Spleen (tissue), 11 donors: ENCODE measurements at regions not wholly inside any gene's neighbourhood (a gene's known extent, or its start where the extent isn't known, plus 50 kb on each side); places are given as distances from the start of the nearest gene placed in this dataset.

Source experiments
- DNase-seq: peaks from one replicate; pipeline ENCODE4 v3.0.0-alpha.2; 2020
- H3K27ac ChIP-seq, 8 donors: fragments of 200-600 bp; sonication (generic) in 7 of 8; 1 replicate in 4 of 8; 2 replicates in 4 of 8; pipeline versions ENCODE4 v1.5.0 to v1.8.0; 2016 to 2021; ENCODE audit warnings: inconsistent platforms in 4 of 8, mild to moderate bottlenecking in 4 of 8, moderate library complexity in 1 of 8
- H3K27me3 ChIP-seq, 7 donors: fragments of 200-600 bp; sonication (generic) in 6 of 7; replicated peaks in 1 of 7; 1 replicate in 4 of 7; 2 replicates in 3 of 7; pipeline versions ENCODE4 v1.5.0 to v1.8.0; 2016 to 2021; ENCODE audit warnings: inconsistent platforms in 3 of 7, mild to moderate bottlenecking in 1 of 7
- H3K36me3 ChIP-seq, 6 donors: fragments of 200-600 bp; sonication (generic) in 5 of 6; 1 replicate in 4 of 6; 2 replicates in 2 of 6; pipeline versions ENCODE4 v1.5.0 to v1.8.0; 2016 to 2021; ENCODE audit warnings: inconsistent platforms in 2 of 6
- H3K4me1 ChIP-seq, 6 donors: fragments of 200-600 bp; sonication (generic) in 5 of 6; 1 replicate in 3 of 6; 2 replicates in 3 of 6; pipeline versions ENCODE4 v1.5.0 to v1.8.0; 2016 to 2021; ENCODE audit warnings: inconsistent platforms in 3 of 6
- H3K4me3 ChIP-seq, 8 donors: fragments of 200-600 bp; sonication (generic) in 7 of 8; 1 replicate in 4 of 8; 2 replicates in 4 of 8; pipeline versions ENCODE4 v1.5.0 to v1.8.0; 2016 to 2021; ENCODE audit warnings: inconsistent platforms in 4 of 8, mild to moderate bottlenecking in 4 of 8, moderate library complexity in 2 of 8
- H3K9me3 ChIP-seq, 8 donors: fragments of 200-600 bp; sonication (generic) in 7 of 8; 1 replicate in 4 of 8; 2 replicates in 4 of 8; pipeline versions ENCODE4 v1.5.0 to v1.8.0; 2016 to 2021; ENCODE audit warnings: inconsistent platforms in 4 of 8
- CTCF ChIP-seq, 11 experiments: fragments of 200-600 bp in 7 of 11; fragments of 450-650 bp in 4 of 11; sonication (generic) in 4 of 11; IDR thresholded peaks in 8 of 11; conservative IDR thresholded peaks in 3 of 11; 1 replicate in 7 of 11; 2 replicates in 4 of 11; pipeline versions ENCODE4 v1.4.0 to v1.8.0; 2016 to 2021; ENCODE audit warnings: antibody characterized with exemption in 11 of 11, inconsistent platforms in 4 of 11, mild to moderate bottlenecking in 1 of 11
- POLR2A ChIP-seq, 3 donors: fragments of 450-650 bp; IDR thresholded peaks; one replicate each; pipeline ENCODE4 v1.5.1; 2017; ENCODE audit warnings: antibody characterized with exemption in 3 of 3, mild to moderate bottlenecking in 1 of 3
- POLR2AphosphoS5 ChIP-seq, 3 donors: sonication (generic); formaldehyde crosslinking; IDR thresholded peaks; one replicate each; pipeline ENCODE4 v1.5.1; 2017; ENCODE audit warnings: antibody characterized with exemption in 3 of 3
- WGBS, 5 donors: extraction: QIAGEN DNeasy Blood & Tissue Kit in 3 of 5; methylation state at CpG; one replicate each; pipeline versions ENCODE4 v1.1.5 to v1.1.7; 2013 to 2018; 5-methylcytosine and 5-hydroxymethylcytosine counted together
- intact Hi-C: fragments of 100-400 bp; cut with DNase I; formaldehyde crosslinking; loops from one replicate; pipeline ENCODE4 v1.15.0; 2023; ENCODE audit warnings: low total_unique reads
- donor health status: healthy with polysubstance abuse.
- donor health status: DM: no; HTN: no; CAD: no; lungs with moderate emphysema.
- donor health status: DM: no; HTN: no; CAD: no.
- donor health status: Bipolar disorder and iron deficiency.
- donor health status: healthy.
- donor health status: DM: no; HTN: no; CAD: no.
- donor health status: DM: yes; HTN: yes; CAD: no.

DNA sequence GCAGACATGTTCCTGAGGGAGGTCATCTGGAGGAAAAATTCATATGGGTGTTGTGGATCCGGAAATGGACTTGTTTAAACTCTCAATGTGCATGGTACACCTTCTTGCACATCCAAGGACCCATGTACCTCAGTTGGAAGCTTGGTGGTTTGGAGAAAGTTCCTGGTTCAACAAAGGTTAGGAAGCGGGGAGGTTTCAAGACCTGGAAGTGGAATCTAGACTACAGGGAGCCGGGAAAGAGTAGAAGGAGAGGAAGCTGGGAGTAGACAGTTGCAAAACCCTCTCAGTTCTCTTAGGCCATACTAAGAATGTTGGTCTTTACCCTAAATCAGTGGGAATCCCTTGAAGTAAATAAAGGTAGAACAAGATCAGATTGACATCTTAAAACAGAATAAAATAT lies 209.8 kb upstream of the SPOPL start:
- H3K27ac ChIP-seq = no peak overlapping the region
- no peak for DNase-seq
- intact Hi-C loops = no loop called here

GRCh38 chr2:138293045-138293444 lies 208.5 kb upstream of the SPOPL start:
- H3K4me1 ChIP-seq = no peaks in the 10 kb centered on the region
- TF ChIP-seq POLR2AphosphoS5 (IDR thresholded peaks at IDR 0.05) = no peak
- no peak for TF ChIP-seq CTCF (IDR thresholded peaks at IDR 0.05 in 8 of 11, conservative IDR thresholded peaks at IDR 0.05 in 3 of 11)
- no peak for TF ChIP-seq POLR2A (IDR thresholded peaks at IDR 0.05)
- intact Hi-C loops = no loop called here
- H3K27me3 ChIP-seq = no peaks in the 10 kb centered on the region
- 85 to 94% (median 89%) methylated on average over 3 of the region's 3 CpGs for WGBS, 5 donors
- no peaks in the 10 kb centered on the region for H3K36me3 ChIP-seq
- H3K9me3 ChIP-seq = peaks cover 0 to 11% (median 2%) of the 10 kb centered on the region in 8 donors
- no peak overlapping the region for H3K27ac ChIP-seq
- no peak for DNase-seq
- H3K4me3 ChIP-seq = no peak overlapping the region

More for the DNA sequence above, 209.8 kb upstream of the SPOPL start:
- no peaks in the 10 kb centered on the region for H3K4me1 ChIP-seq
- H3K36me3 ChIP-seq = no peaks in the 10 kb centered on the region
- H3K4me3 ChIP-seq = no peak overlapping the region
- no peaks in the 10 kb centered on the region for H3K27me3 ChIP-seq
- TF ChIP-seq POLR2AphosphoS5 (IDR thresholded peaks at IDR 0.05) (no peak), POLR2A (IDR thresholded peaks at IDR 0.05) (no peak), CTCF (IDR thresholded peaks at IDR 0.05 in 8 of 11, conservative IDR thresholded peaks at IDR 0.05 in 3 of 11) (no peak)
- peaks cover 0 to 18% (median 5%) of the 10 kb centered on the region in 8 donors for H3K9me3 ChIP-seq
- 87 to 93% (median 89%) methylated on average over 3 of the region's 3 CpGs for WGBS, 5 donors

DNA sequence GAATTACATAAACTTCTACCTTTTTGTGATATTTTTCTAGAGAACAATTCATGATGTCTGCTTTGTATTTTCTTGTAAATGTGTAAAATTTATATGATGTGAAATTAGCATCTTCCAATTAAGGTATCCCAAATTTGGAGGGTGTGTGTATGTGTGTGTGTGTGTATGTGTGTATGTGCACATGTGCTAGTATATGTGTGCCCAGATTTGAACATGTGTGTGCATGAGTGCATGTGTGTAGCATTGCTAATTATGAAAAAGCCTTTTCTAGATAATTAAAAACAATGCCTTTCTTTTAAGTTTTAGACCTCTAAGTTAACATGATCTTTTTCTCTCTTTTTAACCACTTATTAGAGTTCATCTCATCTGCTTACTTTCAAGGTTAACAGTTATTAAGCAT lies 208.0 kb upstream of the SPOPL start:
- intact Hi-C loops = no loop called here
- Histone ChIP-seq H3K4me3 (no peak overlapping the region), H3K27me3 (no peaks in the 10 kb centered on the region), H3K27ac (no peak overlapping the region), H3K36me3 (no peaks in the 10 kb centered on the region), H3K4me1 (no peaks in the 10 kb centered on the region), H3K9me3 (peaks cover 0 to 10% (median 1%) of the 10 kb centered on the region in 8 donors)
- TF ChIP-seq POLR2AphosphoS5 (IDR thresholded peaks at IDR 0.05) = no peak
- TF ChIP-seq POLR2A (IDR thresholded peaks at IDR 0.05) = no peak
- TF ChIP-seq CTCF (IDR thresholded peaks at IDR 0.05 in 8 of 11, conservative IDR thresholded peaks at IDR 0.05 in 3 of 11) = no peak
- DNase-seq = no peak

GRCh38 chr2:138294451-138294850 lies 207.1 kb upstream of the SPOPL start:
- H3K4me3 ChIP-seq = no peak overlapping the region
- H3K27me3 ChIP-seq = no peaks in the 10 kb centered on the region
- DNase-seq = no peak
- H3K27ac ChIP-seq = no peak overlapping the region
- no peaks in the 10 kb centered on the region for H3K4me1 ChIP-seq
- no peaks in the 10 kb centered on the region for H3K36me3 ChIP-seq
- H3K9me3 ChIP-seq = peaks cover 0 to 4% (median 0%) of the 10 kb centered on the region in 8 donors
- intact Hi-C loops = no loop called here
- TF ChIP-seq CTCF (IDR thresholded peaks at IDR 0.05 in 8 of 11, conservative IDR thresholded peaks at IDR 0.05 in 3 of 11) = no peak
- 87 to 96% (median 93%) methylated on average over 4 of the region's 4 CpGs for WGBS, 5 donors
